Activated CD4-positive, alpha-beta T cell treated with anti-CD3 and anti-CD28 coated beads, Interleukin-2, amount 50 U/mL, for 1 hour (primary cell): ENCODE measurements at regions not wholly inside any gene's neighbourhood (a gene's known extent, or its start where the extent isn't known, plus 50 kb on each side); places are given as distances from the start of the nearest gene placed in this dataset.

Experiments used
- DNase-seq: peaks from one replicate; pipeline ENCODE4 v3.0.0-alpha.2; 2020

DNA sequence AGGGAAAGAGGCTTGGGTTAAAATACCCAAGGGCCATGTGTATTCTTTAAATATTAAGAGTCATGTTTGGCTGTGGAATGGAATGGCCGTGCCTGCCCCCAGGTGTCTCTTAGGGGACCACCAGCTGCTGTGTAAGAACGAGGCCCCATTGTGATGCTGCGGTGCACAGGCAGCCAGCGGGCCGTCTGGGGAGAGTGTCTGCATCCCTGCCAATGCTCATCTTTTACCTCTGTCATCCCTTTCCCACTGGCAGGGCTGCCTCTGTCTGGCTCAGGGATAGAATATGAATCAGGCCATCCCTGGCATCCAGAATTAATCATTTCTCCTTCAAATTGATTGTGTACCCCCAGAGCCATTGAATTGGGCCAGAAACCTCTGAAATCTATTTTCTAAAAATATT is 137.8 kb upstream of the GALNT17 start:
- no peak for DNase-seq

- DNase-seq = no peak
Measured at GRCh38 chr7:70997261-70997660, 134.7 kb upstream of the GALNT17 start.

- no peak for DNase-seq
Measured at GRCh38 chr7:71005109-71005508, 126.8 kb upstream of the GALNT17 start.

DNA sequence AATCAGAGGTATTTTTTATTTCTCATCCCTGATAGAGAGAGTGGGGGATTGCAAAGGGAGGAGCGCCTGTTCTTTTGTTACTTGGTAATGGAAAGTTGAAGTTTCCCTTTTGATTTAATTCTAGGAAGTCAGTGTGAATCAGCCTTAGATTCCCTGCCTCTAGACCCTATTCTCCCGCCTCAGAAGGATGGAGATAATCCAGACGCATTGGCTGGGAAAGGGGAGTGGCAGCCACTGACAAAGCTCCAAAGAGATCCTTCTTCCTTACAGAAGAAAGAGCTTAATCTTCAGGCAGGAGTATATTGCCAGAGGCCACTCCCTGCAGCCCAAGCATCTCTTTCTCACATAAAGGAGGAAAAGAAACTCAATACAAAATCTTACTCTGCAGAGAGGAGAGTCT is 122.3 kb upstream of the GALNT17 start:
- DNase-seq = no peak

DNA sequence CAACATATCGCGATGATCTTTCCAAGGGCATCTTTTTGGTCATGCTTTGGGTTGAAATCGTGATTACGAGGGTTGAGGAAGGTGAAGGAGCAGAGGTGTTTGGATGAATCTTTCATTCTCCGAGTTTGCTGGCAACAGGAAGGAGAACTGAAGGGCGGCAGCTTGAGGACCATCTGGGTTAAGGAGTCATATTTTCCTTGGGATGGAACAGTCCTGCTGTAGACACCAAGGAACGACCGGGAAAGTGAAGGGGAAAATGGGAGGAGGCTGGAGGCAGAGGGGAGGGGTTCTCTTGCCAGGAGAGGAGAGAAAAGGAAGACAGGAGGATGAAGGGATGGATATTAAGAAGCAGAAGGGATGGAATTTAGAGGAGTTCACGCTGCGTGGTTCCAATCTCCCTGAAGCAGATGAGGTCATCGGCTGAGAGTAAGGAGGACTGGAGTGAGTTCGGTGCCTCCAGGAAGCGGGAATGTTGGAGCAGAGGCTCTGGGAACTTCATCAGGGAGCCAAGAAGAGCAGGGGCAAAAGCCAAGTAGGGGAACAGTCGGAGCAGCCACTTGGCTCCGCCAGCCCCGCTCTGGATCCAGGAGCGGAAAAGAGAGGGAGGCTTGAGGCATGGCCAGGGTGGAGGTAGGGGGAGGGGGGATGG is 116.6 kb upstream of the GALNT17 start:
- no peak for DNase-seq

- no peak for DNase-seq
Measured at GRCh38 chr7:71016401-71016800, 115.5 kb upstream of the GALNT17 start.

DNA sequence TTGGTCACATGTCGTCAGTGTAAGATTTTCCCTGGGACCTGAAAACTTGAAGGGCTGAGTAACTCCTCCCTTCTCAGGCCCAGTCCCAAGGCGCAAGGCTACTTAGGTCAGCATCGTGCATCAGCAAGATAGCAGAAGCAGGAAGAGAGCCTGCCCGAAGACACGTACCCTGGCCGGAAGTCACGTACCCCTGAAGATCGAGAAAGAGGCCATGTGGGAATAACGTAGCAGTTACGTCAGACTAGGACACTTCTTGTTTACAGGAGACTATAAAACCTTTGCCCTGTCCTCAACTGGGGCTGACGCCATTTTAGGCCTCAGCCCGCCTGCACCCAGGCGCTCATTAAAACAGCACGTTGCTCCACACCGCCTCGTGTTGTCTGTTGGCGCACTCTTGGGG is 114.3 kb upstream of the GALNT17 start:
- no peak for DNase-seq

GRCh38 chr7:71019706-71020105 is 112.2 kb upstream of the GALNT17 start:
- DNase-seq = no peak

DNA sequence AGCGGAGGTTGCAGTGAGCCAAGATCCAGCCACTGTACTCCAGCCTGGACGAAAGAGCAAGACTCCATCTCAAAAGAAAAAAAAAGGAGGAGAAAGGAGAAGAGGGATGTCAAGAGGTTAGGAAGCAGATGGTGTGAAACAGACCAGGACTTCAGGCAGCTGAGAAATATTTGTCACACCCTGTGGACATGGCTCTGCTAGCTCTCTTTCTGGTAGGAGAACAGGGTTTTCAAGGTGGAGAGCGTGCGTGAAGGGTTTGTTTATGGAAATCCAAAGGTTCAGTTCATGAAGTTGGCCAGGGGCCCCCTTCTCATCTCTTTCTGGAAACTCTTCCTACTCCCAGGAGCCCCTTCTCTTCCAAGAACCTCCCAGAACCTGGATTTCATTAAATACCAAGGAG is 110.8 kb upstream of the GALNT17 start:
- no peak for DNase-seq

- no peak for DNase-seq
Measured at GRCh38 chr7:71026680-71027079, 105.3 kb upstream of the GALNT17 start.

GRCh38 chr7:71034243-71034642 is 97.7 kb upstream of the GALNT17 start:
- DNase-seq = no peak

- no peak for DNase-seq
Measured at GRCh38 chr7:71042591-71042990, 89.4 kb upstream of the GALNT17 start.

GRCh38 chr7:71050492-71050891 is 81.5 kb upstream of the GALNT17 start:
- DNase-seq = no peak

DNA sequence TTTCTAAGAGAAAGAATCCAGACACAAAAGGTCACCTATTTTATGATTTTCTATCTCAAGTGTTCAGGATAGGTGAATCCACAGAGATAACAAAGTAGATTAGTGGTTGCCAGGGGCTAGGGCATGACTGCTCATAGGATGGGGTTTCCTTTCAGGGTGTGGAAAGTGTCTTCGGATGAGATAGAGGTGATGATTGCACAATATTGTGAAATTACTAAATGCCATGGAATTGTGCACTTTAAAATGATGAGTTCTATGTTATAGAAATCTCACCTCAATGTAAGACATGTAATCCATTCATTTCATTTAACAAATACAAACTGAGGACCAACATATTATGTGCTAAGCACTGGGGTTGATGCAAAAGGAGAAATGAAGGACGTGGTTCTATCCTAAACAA is 76.4 kb upstream of the GALNT17 start:
- no peak for DNase-seq

GRCh38 chr7:71077743-71078476 is 54.0 kb upstream of the GALNT17 start:
- no peak for DNase-seq
